A204.1 (cell line): ENCODE measurements at regions not wholly inside any gene's neighbourhood (a gene's known extent, or its start where the extent isn't known, plus 50 kb on each side); places are given as distances from the start of the nearest gene placed in this dataset.

ENCODE experiments used
- FAIRE-seq: peaks from 2 replicates; lab custom pipeline; 2012; peaks lifted over from hg19 to GRCh38; lab: Jason Lieb, UNC

- no peak for FAIRE-seq
Measured at GRCh38 chr18:29154196-29154757, 977.3 kb upstream of the CDH2 start.

- no peak for FAIRE-seq
Measured at GRCh38 chr18:29153091-29153490, 976.2 kb upstream of the CDH2 start.

GRCh38 chr18:29147944-29148343 lies 971.0 kb upstream of the CDH2 start:
- FAIRE-seq = no peak

GRCh38 chr18:29146068-29146467 lies 969.1 kb upstream of the CDH2 start:
- no peak for FAIRE-seq

- no peak for FAIRE-seq
Measured at GRCh38 chr18:29140590-29140989, 963.7 kb upstream of the CDH2 start.

GRCh38 chr18:29137773-29138495 lies 961.0 kb upstream of the CDH2 start:
- no peak for FAIRE-seq

GRCh38 chr18:29123706-29124530 lies 947.0 kb upstream of the CDH2 start:
- FAIRE-seq = no peak

GRCh38 chr18:29104671-29105070 lies 927.7 kb upstream of the CDH2 start:
- no peak for FAIRE-seq

GRCh38 chr18:29104227-29104626 lies 927.3 kb upstream of the CDH2 start:
- no peak for FAIRE-seq

GRCh38 chr18:29096079-29096770 lies 919.3 kb upstream of the CDH2 start:
- no peak for FAIRE-seq

- no peak for FAIRE-seq
Measured at GRCh38 chr18:29087616-29088246, 910.8 kb upstream of the CDH2 start.

- no peak for FAIRE-seq
Measured at GRCh38 chr18:29084120-29084519, 907.2 kb upstream of the CDH2 start.

GRCh38 chr18:29083545-29083944 lies 906.6 kb upstream of the CDH2 start:
- FAIRE-seq = no peak

- no peak for FAIRE-seq
Measured at GRCh38 chr18:29080946-29081345, 904.0 kb upstream of the CDH2 start.

- no peak for FAIRE-seq
Measured at GRCh38 chr18:29078273-29078672, 901.3 kb upstream of the CDH2 start.

- FAIRE-seq = no peak
Measured at GRCh38 chr18:29077344-29077743, 900.4 kb upstream of the CDH2 start.

- no peak for FAIRE-seq
Measured at GRCh38 chr18:29076645-29077044, 899.7 kb upstream of the CDH2 start.

- no peak for FAIRE-seq
Measured at GRCh38 chr18:29074147-29074546, 897.2 kb upstream of the CDH2 start.

- FAIRE-seq = no peak
Measured at GRCh38 chr18:29071869-29072268, 894.9 kb upstream of the CDH2 start.

GRCh38 chr18:29063346-29063745 lies 886.4 kb upstream of the CDH2 start:
- no peak for FAIRE-seq

- FAIRE-seq = no peak
Measured at GRCh38 chr18:29062921-29063320, 886.0 kb upstream of the CDH2 start.

- no peak for FAIRE-seq
Measured at GRCh38 chr18:29060349-29060748, 883.4 kb upstream of the CDH2 start.
